HCT116 (cell line): ENCODE measurements at regions not wholly inside any gene's neighbourhood (a gene's known extent, or its start where the extent isn't known, plus 50 kb on each side); places are given as distances from the start of the nearest gene placed in this dataset.

ENCODE experiments used
- ATAC-seq: fragments of 200-7000 bp; cut with Tn5 transposase; 2 replicates; pipeline ENCODE4 v1.9.1; 2020; ENCODE audit warnings: mild to moderate bottlenecking, moderate library complexity
- BruUV-seq: library from RNA; stranded (reverse); fragments of 400-500 nt; replicated peaks from 2 replicates; lab custom pipeline; 2021; lab: Mats Ljungman, UMichigan
- CTCF ChIA-PET: fragments of 300-600 bp; sonication (Branson Sonifier 250); formaldehyde crosslinking; loops from one replicate; lab custom pipeline; 2021; ENCODE audit warnings: antibody characterized with exemption; lab: Charles Lee
- POLR2A ChIA-PET: fragments of 300-600, 350-600 bp; sonication (Branson Sonifier 250); formaldehyde crosslinking; loops from one replicate; lab custom pipeline; 2021; ENCODE audit warnings: antibody characterized with exemption; lab: Charles Lee
- RAD21 ChIA-PET, 2 experiments: fragments of 300-600 bp; sonication (Branson Sonifier 250); formaldehyde crosslinking; loops; one replicate each; lab custom pipeline; 2023; ENCODE audit warnings: low total read pairs in 2 of 2; ENCODE audit not compliant: uncharacterized antibody in 2 of 2, unreplicated experiment in 2 of 2, low non-redundant PET in 1 of 2; lab: Charles Lee
- DNase-seq: peaks from one replicate; pipeline ENCODE4 v3.0.0-alpha.2; 2010; ENCODE audit warnings: low read depth, low spot score
- H2AFZ ChIP-seq: fragments of 200-600 bp; shearing (Covaris generic), sonication (generic); 2 replicates; pipeline ENCODE4 v1.6.1; 2017; ENCODE audit warnings: low read depth, mixed run types, mixed read lengths, antibody characterized with exemption, low read length; ENCODE audit not compliant: poor library complexity, severe bottlenecking
- H3K27ac ChIP-seq: 2 replicates; pipeline ENCODE4 v1.5.1; 2012; ENCODE audit warnings: low read depth, low read length
- H3K27me3 ChIP-seq: fragments of 200-600 bp; sonication (generic); 2 replicates; pipeline ENCODE4 v1.6.1; 2016; ENCODE audit warnings: mixed run types, low read length, mixed read lengths; ENCODE audit not compliant: insufficient read depth
- H3K36me3 ChIP-seq, 2 experiments: fragments of 200-500 bp in 1 of 2; fragments of 200-600 bp in 1 of 2; sonication (Bioruptor generic) in 1 of 2; sonication (generic) in 1 of 2; 2 replicates each; pipeline versions ENCODE4 v1.5.1 to v1.6.1; 2014 to 2016; ENCODE audit warnings: low read length in 2 of 2, inconsistent platforms in 1 of 2, mixed read lengths in 1 of 2, mixed run types in 1 of 2; ENCODE audit not compliant: insufficient read depth in 2 of 2, control insufficient read depth in 1 of 2
- H3K4me1 ChIP-seq, 2 experiments: fragments of 200-600 bp in 1 of 2; sonication (generic) in 1 of 2; 2 replicates each; pipeline versions ENCODE4 v1.5.1 to v1.6.1; 2012 to 2017; ENCODE audit warnings: low read length in 2 of 2, inconsistent platforms in 1 of 2, mild to moderate bottlenecking in 1 of 2, mixed read lengths in 1 of 2, mixed run types in 1 of 2, moderate library complexity in 1 of 2; ENCODE audit not compliant: insufficient read depth in 2 of 2, control insufficient read depth in 1 of 2
- H3K4me2 ChIP-seq: fragments of 200-600 bp; sonication (generic); 2 replicates; pipeline ENCODE4 v1.6.1; 2017; ENCODE audit warnings: mixed run types, low read length, mixed read lengths
- H3K4me3 ChIP-seq, 2 experiments: fragments of 200-600 bp in 1 of 2; sonication (generic) in 1 of 2; replicated peaks in 1 of 2; 2 replicates each; pipeline ENCODE4 v1.5.1; 2011 to 2016; ENCODE audit warnings: low read length in 2 of 2, control low read depth in 1 of 2, low read depth in 1 of 2, mild to moderate bottlenecking in 1 of 2, mixed read lengths in 1 of 2, mixed run types in 1 of 2
- H3K79me2 ChIP-seq: fragments of 200-600 bp; sonication (generic); 2 replicates; pipeline ENCODE4 v1.6.1; 2017; ENCODE audit warnings: mild to moderate bottlenecking, mixed run types, low read length, moderate library complexity, mixed read lengths; ENCODE audit not compliant: insufficient read depth
- H3K9ac ChIP-seq: fragments of 200-600 bp; sonication (generic); 2 replicates; pipeline ENCODE4 v1.6.1; 2016; ENCODE audit warnings: low read length, mixed read lengths
- H3K9me2 ChIP-seq: fragments of 200-600 bp; sonication (generic), shearing (Covaris generic); 2 replicates; pipeline ENCODE4 v1.6.1; 2017; ENCODE audit warnings: mixed run types, mild to moderate bottlenecking, moderate library complexity; ENCODE audit not compliant: insufficient read depth
- H3K9me3 ChIP-seq, 2 experiments: fragments of 200-500 bp in 1 of 2; fragments of 200-600 bp in 1 of 2; sonication (Bioruptor generic) in 1 of 2; sonication (generic) in 1 of 2; 2 replicates each; pipeline ENCODE4 v1.6.1; 2014 to 2017; ENCODE audit warnings: low read length in 2 of 2, mixed read lengths in 2 of 2, inconsistent platforms in 1 of 2, low read depth in 1 of 2, mild to moderate bottlenecking in 1 of 2, mixed run types in 1 of 2, moderate library complexity in 1 of 2; ENCODE audit not compliant: control insufficient read depth in 1 of 2, insufficient read depth in 1 of 2
- H4K20me1 ChIP-seq: fragments of 200-600 bp; sonication (generic), shearing (Covaris generic); 2 replicates; pipeline ENCODE4 v1.6.1; 2017; ENCODE audit warnings: mixed run types, mild to moderate bottlenecking, moderate library complexity; ENCODE audit not compliant: insufficient read depth
- CEBPB ChIP-seq: IDR thresholded peaks from 2 replicates; pipeline ENCODE4 v1.6.1; 2012; ENCODE audit warnings: low read depth
- EGR1 ChIP-seq: IDR thresholded peaks from 2 replicates; pipeline ENCODE4 v1.6.1; 2012; ENCODE audit warnings: low read depth
- ELF1 ChIP-seq: IDR thresholded peaks from 2 replicates; pipeline ENCODE4 v1.6.1; 2012; ENCODE audit warnings: low read depth, borderline replicate concordance
- EZH2 ChIP-seq: fragments of 200-600 bp; sonication (generic); IDR thresholded peaks from 2 replicates; pipeline ENCODE4 v1.6.1; 2017; ENCODE audit warnings: antibody characterized with exemption, mixed run types
- FOSL1 ChIP-seq: IDR thresholded peaks from 2 replicates; pipeline ENCODE4 v1.6.1; 2012; ENCODE audit warnings: low read depth
- JUND ChIP-seq: IDR thresholded peaks from 2 replicates; pipeline ENCODE4 v1.6.1; 2012
- POLR2AphosphoS5 ChIP-seq: IDR thresholded peaks from 2 replicates; pipeline ENCODE4 v1.6.1; 2011; ENCODE audit warnings: mild to moderate bottlenecking, low read depth, low read length, moderate library complexity
- RAD21 ChIP-seq: IDR thresholded peaks from 2 replicates; pipeline ENCODE4 v1.6.1; 2012; ENCODE audit warnings: low read depth, mild to moderate bottlenecking
- YY1 ChIP-seq: IDR thresholded peaks from 2 replicates; pipeline ENCODE4 v1.6.1; 2011; ENCODE audit warnings: low read length, low read depth, moderate library complexity, mild to moderate bottlenecking; ENCODE audit not compliant: insufficient replicate concordance; ENCODE audit errors: extremely low read depth
- ZFX ChIP-seq: fragments of 450-650 bp; IDR thresholded peaks from 2 replicates; pipeline ENCODE4 v1.6.1; 2017
- ZNF274 ChIP-seq: fragments of 200-500 bp; sonication (Bioruptor generic); IDR thresholded peaks from 2 replicates; pipeline ENCODE4 v1.6.1; 2014; ENCODE audit warnings: mild to moderate bottlenecking, low read depth, low read length, inconsistent platforms
- intact Hi-C: fragments of 100-400 bp; cut with micrococcal nuclease; formaldehyde crosslinking; loops from 2 replicates; pipeline ENCODE4 v1.10.0; 2022
- TF ChIP-seq, protein P1 (sequence below): IDR thresholded peaks from 2 replicates; pipeline ENCODE4 v1.6.1; 2012
- TF ChIP-seq, protein P2 (sequence below): IDR thresholded peaks from 2 replicates; pipeline ENCODE4 v1.6.1; 2012
- TF ChIP-seq, protein P3 (sequence below): IDR thresholded peaks from 2 replicates; pipeline ENCODE4 v1.6.1; 2011; ENCODE audit warnings: mild to moderate bottlenecking, low read length, moderate library complexity; ENCODE audit not compliant: insufficient replicate concordance; ENCODE audit errors: extremely low read depth

DNA sequence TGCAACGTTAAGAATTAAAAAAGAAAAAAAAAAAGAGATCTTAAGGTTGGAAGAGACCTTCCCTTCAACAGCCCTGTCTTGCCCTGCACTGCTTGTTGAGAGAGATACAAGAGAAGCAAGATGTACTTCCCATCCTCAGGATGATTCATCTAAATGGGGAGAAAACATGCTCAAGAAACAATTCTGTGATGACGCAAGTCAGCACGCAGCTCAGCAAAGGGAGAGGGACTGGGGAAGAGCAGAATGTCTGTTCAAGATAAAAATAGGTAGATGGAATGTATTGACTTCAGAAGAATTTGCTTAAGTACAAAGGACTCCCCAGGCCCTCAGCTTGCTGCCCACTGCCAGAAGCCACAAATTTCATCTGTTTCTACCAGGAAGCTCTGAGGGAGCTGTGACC lies 198.2 kb upstream of the SPRED2 start:
- no TSS peak for BruUV-seq

More for the DNA sequence above, 198.2 kb upstream of the SPRED2 start:
- ChIA-PET RAD21 (no interaction called here), POLR2A (no interaction called here), CTCF (no interaction called here)
- intact Hi-C loops, result no loop called here
- no peak for ATAC-seq
- no peak for TF ChIP-seq RAD21
- TF ChIP-seq ELF1, result no peak
- TF ChIP-seq CEBPB, result no peak
- TF ChIP-seq EZH2, result no peak
- TF ChIP-seq ZFX, result no peak
- no peak for TF ChIP-seq ZNF274
- TF ChIP-seq, protein P1, sequence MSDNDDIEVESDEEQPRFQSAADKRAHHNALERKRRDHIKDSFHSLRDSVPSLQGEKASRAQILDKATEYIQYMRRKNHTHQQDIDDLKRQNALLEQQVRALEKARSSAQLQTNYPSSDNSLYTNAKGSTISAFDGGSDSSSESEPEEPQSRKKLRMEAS, result no peak
- TF ChIP-seq, protein P2, sequence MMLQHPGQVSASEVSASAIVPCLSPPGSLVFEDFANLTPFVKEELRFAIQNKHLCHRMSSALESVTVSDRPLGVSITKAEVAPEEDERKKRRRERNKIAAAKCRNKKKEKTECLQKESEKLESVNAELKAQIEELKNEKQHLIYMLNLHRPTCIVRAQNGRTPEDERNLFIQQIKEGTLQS, result no peak
- no peak for TF ChIP-seq YY1
- TF ChIP-seq, protein P3, sequence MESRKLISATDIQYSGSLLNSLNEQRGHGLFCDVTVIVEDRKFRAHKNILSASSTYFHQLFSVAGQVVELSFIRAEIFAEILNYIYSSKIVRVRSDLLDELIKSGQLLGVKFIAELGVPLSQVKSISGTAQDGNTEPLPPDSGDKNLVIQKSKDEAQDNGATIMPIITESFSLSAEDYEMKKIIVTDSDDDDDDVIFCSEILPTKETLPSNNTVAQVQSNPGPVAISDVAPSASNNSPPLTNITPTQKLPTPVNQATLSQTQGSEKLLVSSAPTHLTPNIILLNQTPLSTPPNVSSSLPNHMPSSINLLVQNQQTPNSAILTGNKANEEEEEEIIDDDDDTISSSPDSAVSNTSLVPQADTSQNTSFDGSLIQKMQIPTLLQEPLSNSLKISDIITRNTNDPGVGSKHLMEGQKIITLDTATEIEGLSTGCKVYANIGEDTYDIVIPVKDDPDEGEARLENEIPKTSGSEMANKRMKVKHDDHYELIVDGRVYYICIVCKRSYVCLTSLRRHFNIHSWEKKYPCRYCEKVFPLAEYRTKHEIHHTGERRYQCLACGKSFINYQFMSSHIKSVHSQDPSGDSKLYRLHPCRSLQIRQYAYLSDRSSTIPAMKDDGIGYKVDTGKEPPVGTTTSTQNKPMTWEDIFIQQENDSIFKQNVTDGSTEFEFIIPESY, result no peak
- no peak for TF ChIP-seq FOSL1
- TF ChIP-seq POLR2AphosphoS5, result no peak
- no peak for TF ChIP-seq EGR1
- TF ChIP-seq JUND, result no peak
- DNase-seq, result no peak
- no peaks in the 10 kb centered on the region for H3K27me3 ChIP-seq
- H3K4me1 ChIP-seq, result no peaks in the 10 kb centered on the region
- H3K4me3 ChIP-seq, result no peak overlapping the region
- H3K79me2 ChIP-seq, result no peaks in the 10 kb centered on the region
- no peak overlapping the region for H3K4me2 ChIP-seq
- H3K9ac ChIP-seq, result no peak overlapping the region
- no peaks in the 10 kb centered on the region for H3K9me2 ChIP-seq
- H4K20me1 ChIP-seq, result no peaks in the 10 kb centered on the region
- no peak overlapping the region for H3K27ac ChIP-seq
- H3K36me3 ChIP-seq, result no peaks in the 10 kb centered on the region
- no peaks in the 10 kb centered on the region for H3K9me3 ChIP-seq
- no peak overlapping the region for H2AFZ ChIP-seq
